Gastroesophageal sphincter (tissue), 3 donors: ENCODE measurements at regions not wholly inside any gene's neighbourhood (a gene's known extent, or its start where the extent isn't known, plus 50 kb on each side); places are given as distances from the start of the nearest gene placed in this dataset.

ENCODE experiments used
- POLR2A ChIP-seq, 2 donors: fragments of 450-650 bp; IDR thresholded peaks; one replicate each; pipeline ENCODE4 v1.6.1; 2017; ENCODE audit warnings: antibody characterized with exemption in 2 of 2, mild to moderate bottlenecking in 2 of 2, moderate library complexity in 1 of 2
- POLR2AphosphoS5 ChIP-seq: sonication (generic); formaldehyde crosslinking; IDR thresholded peaks from one replicate; pipeline ENCODE4 v1.6.1; 2017; ENCODE audit warnings: antibody characterized with exemption
- TF ChIP-seq, protein P1 (sequence below), 4 experiments: fragments of 200-600 bp in 2 of 4; fragments of 450-650 bp in 2 of 4; sonication (generic) in 1 of 4; IDR thresholded peaks; one replicate each; pipeline ENCODE4 v1.5.1; 2017 to 2019; ENCODE audit warnings: antibody characterized with exemption in 4 of 4, mild to moderate bottlenecking in 2 of 4, moderate library complexity in 2 of 4

DNA sequence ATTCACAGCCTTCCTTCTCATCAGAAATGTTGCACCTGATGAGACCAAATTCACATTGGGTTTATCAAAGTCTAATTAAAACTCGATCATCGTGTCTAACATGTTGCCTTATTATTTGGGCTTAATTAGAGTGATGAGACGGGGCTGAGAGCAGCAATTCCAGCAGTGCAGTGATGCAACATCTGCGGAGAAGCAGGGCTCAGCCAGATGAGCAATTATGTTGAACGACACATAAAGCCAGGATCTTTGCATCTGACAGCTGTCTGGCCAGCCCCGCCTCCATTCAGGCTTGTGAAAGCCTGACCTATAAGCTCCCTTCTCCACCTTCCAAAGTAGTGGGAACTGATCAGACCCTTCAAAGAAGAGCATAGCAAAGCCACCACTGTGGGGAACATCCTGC lies 109.8 kb downstream of the C1orf94 start:
- no peak for TF ChIP-seq POLR2A (IDR thresholded peaks at IDR 0.05)
- TF ChIP-seq, protein P1, sequence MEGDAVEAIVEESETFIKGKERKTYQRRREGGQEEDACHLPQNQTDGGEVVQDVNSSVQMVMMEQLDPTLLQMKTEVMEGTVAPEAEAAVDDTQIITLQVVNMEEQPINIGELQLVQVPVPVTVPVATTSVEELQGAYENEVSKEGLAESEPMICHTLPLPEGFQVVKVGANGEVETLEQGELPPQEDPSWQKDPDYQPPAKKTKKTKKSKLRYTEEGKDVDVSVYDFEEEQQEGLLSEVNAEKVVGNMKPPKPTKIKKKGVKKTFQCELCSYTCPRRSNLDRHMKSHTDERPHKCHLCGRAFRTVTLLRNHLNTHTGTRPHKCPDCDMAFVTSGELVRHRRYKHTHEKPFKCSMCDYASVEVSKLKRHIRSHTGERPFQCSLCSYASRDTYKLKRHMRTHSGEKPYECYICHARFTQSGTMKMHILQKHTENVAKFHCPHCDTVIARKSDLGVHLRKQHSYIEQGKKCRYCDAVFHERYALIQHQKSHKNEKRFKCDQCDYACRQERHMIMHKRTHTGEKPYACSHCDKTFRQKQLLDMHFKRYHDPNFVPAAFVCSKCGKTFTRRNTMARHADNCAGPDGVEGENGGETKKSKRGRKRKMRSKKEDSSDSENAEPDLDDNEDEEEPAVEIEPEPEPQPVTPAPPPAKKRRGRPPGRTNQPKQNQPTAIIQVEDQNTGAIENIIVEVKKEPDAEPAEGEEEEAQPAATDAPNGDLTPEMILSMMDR (IDR thresholded peaks at IDR 0.05) = no peak
- TF ChIP-seq POLR2AphosphoS5 = no peak
